HAP-1 (cell line): ENCODE measurements at regions not wholly inside any gene's neighbourhood (a gene's known extent, or its start where the extent isn't known, plus 50 kb on each side); places are given as distances from the start of the nearest gene placed in this dataset.
"Not testable (repeated sequence)": the region's sequence is repeated elsewhere in the genome, so short reads cannot be mapped to it uniquely, and the experiment has no call there.

Experiments used
- DNase-seq, 2 experiments: peaks; one replicate each; pipeline ENCODE4 v3.0.0-alpha.2; 2016 to 2020; ENCODE audit warnings: low spot score in 2 of 2
- H3K27me3 ChIP-seq: fragments of 250-450 bp; sonication (Bioruptor Pico); 2 replicates; pipeline ENCODE4 v1.5.1; 2020; ENCODE audit warnings: low read depth, mild to moderate bottlenecking, moderate library complexity
- H3K36me3 ChIP-seq: fragments of 250-450 bp; sonication (Bioruptor Pico); replicated peaks from 2 replicates; pipeline ENCODE4 v1.5.1; 2020; ENCODE audit warnings: mild to moderate bottlenecking
- H3K4me1 ChIP-seq: fragments of 250-450 bp; sonication (Bioruptor Pico); 2 replicates; pipeline ENCODE4 v1.5.1; 2020; ENCODE audit warnings: mild to moderate bottlenecking
- H3K4me3 ChIP-seq: fragments of 250-450 bp; sonication (Bioruptor Pico); 2 replicates; pipeline ENCODE4 v1.5.1; 2020; ENCODE audit warnings: mild to moderate bottlenecking, moderate library complexity
- H3K9me3 ChIP-seq: fragments of 250-450 bp; sonication (Bioruptor Pico); 2 replicates; pipeline ENCODE4 v1.5.1; 2020; ENCODE audit warnings: mild to moderate bottlenecking, moderate library complexity
- in situ Hi-C: fragments of 300-500 bp; cut with MboI; formaldehyde crosslinking; loops from 3 replicates; pipeline ENCODE4 v1.14.3; 2020; ENCODE audit warnings: low sequenced_read_pairs, inconsistent platforms, mixed read lengths

DNA sequence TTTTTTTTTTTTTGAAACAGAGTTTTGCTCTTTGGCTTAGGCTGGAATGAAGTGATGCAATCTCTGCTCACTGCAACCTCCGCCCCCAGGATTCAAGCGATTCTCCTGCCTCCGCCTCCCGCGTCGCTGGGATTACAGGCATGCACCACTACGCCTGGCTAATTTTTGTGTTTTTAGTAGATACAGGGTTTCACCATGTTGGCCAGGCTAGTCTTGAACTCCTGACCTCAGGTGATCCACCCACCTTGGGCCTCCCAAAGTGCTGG is 148.3 kb upstream of the ADAMTSL1 start:
- in situ Hi-C loops: not testable (repeated sequence)

DNA sequence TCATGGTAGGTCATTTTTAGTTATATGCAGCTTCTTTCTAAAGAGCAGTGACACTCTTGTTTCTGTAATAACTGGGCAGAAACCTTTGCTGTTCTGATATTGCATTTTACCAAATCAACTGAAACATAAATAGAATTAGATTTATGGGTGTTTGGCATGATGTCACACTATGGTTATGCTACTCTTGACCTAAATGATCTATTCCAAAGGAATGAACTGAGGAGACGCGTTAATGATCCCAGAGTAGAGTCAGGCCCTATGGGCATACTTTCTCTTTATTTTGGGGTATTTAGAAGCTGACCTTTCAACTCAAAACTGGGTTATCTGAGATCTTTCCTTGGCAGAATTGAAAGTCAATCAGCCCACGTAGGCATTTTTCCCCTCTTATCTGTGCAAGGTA is 146.8 kb upstream of the ADAMTSL1 start:
- no peak for DNase-seq
- no peak overlapping the region for H3K4me3 ChIP-seq
- in situ Hi-C loops: no loop called here
- H3K4me1 ChIP-seq: no peaks in the 10 kb centered on the region
- H3K27me3 ChIP-seq: no peaks in the 10 kb centered on the region
- no peaks in the 10 kb centered on the region for H3K9me3 ChIP-seq
- H3K36me3 ChIP-seq: no peaks in the 10 kb centered on the region

More for the DNA sequence above, 148.3 kb upstream of the ADAMTSL1 start:
- not testable (repeated sequence) for H3K36me3 ChIP-seq, H3K27me3 ChIP-seq, H3K4me3 ChIP-seq, H3K4me1 ChIP-seq, H3K9me3 ChIP-seq, DNase-seq

DNA sequence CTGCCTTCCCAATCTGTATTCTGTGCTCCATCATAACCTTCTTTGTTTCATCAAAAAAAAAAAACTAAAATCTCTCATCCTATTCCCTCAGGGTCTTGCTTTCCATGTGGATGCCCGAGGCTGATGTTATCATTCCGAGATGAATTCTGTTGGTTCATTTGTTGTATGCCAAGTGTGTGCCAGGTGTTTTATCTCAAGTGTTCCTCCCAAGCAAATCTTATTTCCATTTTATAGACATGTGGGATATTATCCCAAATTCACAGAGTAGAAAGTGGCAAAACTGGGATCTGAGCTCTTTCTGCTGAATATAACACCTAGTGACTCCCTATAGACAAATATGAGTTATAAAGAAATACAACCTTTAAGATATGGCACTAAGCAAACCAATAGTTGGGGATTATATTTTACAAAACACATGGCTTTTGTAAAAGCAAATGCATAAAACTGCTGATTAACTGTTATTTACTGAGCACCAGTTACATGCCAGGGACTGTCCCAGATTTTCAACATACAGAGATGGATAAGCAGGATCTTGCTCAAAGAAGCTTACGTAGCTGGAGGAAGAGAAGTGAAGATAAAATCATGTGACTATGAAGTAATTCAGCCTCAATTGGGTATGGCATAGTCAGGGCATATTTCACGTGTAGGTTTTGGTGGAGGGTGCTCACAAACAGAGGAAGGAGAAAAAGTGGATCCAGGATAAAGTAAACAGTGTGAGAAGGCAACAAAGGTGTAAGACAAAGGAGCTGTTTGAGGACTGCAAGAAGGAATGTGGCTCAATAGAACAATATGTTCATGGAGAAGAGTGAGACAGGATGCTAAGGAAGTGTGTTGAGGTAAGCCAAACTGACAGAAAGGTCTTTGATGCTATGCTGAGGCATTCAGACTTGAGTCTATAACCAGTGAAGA is 143.3 kb upstream of the ADAMTSL1 start:
- Histone ChIP-seq H3K27me3 (no peaks in the 10 kb centered on the region), H3K4me1 (no peaks in the 10 kb centered on the region), H3K36me3 (no peaks in the 10 kb centered on the region), H3K4me3 (no peak overlapping the region), H3K9me3 (no peaks in the 10 kb centered on the region)
- in situ Hi-C loops: no loop called here
- DNase-seq: no peak

DNA sequence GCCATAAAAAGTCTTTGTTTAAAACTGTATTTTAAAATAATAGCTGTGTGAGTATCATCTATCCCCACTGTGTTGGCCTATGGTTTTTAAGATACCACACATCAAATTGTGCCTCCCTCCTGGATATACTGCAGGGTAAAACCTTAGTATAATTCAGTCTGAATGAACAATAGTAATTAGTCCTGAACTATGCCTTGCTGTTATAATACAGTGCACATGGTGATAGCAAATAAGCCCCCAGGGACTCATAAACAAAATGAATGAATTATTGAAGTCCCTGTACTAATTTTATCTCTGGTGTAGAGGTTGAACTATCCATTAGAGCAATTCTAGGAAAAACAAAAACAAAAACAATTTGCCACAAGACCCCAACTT is 142.7 kb upstream of the ADAMTSL1 start:
- Histone ChIP-seq H3K36me3 (no peaks in the 10 kb centered on the region), H3K9me3 (no peaks in the 10 kb centered on the region), H3K4me1 (no peaks in the 10 kb centered on the region), H3K27me3 (no peaks in the 10 kb centered on the region), H3K4me3 (no peak overlapping the region)
- in situ Hi-C loops: no loop called here
- DNase-seq: no peak

DNA sequence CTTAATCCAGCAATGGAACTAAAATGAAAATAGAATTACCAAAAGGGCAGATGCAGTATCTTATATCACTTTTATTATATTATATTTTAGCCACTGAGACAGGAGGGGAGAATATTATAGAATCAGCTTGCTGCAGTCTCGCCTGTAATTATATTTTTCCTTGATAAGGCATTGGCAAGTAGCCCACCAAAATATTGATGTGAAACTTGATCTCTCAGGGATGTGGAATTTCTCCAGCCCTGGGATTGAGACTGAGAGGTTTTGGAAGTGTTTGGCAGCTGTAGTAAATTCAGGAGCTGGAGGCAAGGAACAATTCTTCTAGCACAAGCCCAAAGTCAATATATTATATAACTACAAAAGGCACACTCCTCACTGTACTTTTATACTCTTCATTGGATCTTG is 142.1 kb upstream of the ADAMTSL1 start:
- in situ Hi-C loops: no loop called here
- no peaks in the 10 kb centered on the region for H3K4me1 ChIP-seq
- no peak overlapping the region for H3K4me3 ChIP-seq
- H3K9me3 ChIP-seq: no peaks in the 10 kb centered on the region
- H3K27me3 ChIP-seq: no peaks in the 10 kb centered on the region
- no peaks in the 10 kb centered on the region for H3K36me3 ChIP-seq
- DNase-seq: no peak

DNA sequence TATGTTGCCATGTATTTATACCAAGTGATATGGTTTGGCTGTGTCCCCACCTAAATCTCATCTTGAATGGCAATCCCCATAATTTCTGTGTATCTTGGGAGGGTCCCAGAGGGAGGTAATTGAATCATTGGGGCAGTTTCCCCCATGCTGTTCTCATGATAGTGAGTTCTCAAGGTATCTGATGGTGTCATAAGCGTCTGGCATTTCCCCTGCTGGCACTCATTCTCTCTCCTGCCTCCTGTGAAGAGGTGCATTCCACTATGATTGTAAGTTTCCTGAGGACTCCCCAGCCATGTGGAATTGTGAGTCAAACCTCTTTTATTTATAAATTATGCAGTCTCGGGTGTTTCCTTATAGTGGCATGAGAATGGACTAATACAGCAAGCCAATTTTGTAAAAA is 140.8 kb upstream of the ADAMTSL1 start:
- Histone ChIP-seq H3K9me3 (no peaks in the 10 kb centered on the region), H3K36me3 (no peaks in the 10 kb centered on the region), H3K27me3 (no peaks in the 10 kb centered on the region), H3K4me3 (no peak overlapping the region), H3K4me1 (no peaks in the 10 kb centered on the region)
- in situ Hi-C loops: no loop called here
- DNase-seq: no peak

DNA sequence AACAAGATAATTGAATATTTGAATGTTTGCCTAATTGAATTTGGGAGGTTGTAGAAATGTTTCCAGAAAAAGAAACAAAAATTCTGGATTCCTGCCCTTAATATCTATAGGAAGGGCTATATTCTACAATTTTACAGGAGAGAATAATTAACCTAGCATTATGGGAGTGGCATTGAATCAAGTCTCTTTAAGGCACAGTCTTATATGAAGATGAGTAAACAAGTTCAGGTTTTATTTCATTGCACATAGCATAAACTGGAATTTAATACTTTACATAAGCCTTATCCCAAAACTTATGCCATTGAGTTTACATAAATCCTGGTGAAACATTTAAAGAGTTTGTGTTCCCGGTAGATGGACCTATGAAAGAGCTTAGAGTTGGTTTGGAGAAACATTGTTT is 138.1 kb upstream of the ADAMTSL1 start:
- no peak for DNase-seq
- in situ Hi-C loops: no loop called here
- Histone ChIP-seq H3K4me3 (no peak overlapping the region), H3K4me1 (peaks cover 6% of the 10 kb centered on the region), H3K27me3 (no peaks in the 10 kb centered on the region), H3K36me3 (no peaks in the 10 kb centered on the region), H3K9me3 (peaks cover under 1% of the 10 kb centered on the region; the same call in 1 of the 2 replicates)

DNA sequence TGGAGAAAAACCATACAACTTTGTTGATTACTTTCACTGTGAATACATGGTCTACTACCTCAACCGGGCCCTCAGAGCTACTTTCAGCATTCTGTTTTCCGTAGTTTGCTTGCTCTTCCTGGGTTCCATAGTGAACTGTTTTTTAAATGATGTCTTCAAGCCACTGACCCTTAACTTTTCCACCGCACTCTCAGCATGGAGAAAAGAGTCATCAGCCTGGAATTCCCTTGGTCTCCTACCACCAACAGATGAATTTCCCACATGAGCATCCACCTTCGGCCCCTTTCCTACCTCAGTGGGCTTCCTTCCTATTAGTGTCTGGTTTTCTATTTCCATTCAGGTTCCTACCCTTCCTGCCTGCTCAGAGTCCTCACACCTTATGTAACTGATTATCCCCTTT is 135.9 kb upstream of the ADAMTSL1 start:
- peaks cover 2% of the 10 kb centered on the region; the same call in 1 of the 2 replicates for H3K9me3 ChIP-seq
- H3K36me3 ChIP-seq: no peaks in the 10 kb centered on the region
- no peak for DNase-seq
- H3K4me3 ChIP-seq: no peak overlapping the region
- peaks cover 6% of the 10 kb centered on the region for H3K4me1 ChIP-seq
- no peaks in the 10 kb centered on the region for H3K27me3 ChIP-seq
- in situ Hi-C loops: no loop called here

DNA sequence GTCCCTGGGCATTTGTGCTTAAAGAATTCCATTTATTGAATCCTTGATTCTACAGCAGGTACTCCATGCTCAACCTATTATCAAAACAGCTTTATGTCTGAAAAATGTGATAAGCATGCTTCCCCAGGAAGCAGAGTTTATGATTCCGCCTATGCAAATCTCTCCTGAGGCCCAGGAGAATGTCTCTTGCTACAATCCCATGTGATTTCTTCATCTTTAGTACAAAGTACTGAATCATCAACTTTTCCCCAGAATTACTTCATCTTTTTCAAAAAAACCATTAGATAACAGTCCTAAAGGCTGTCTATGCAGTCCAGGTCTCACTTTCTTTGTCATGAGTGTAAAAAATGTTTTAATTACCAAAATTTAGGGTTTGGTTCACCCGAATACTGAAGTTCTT is 130.2 kb upstream of the ADAMTSL1 start:
- no peak overlapping the region for H3K4me3 ChIP-seq
- no peak for DNase-seq
- H3K4me1 ChIP-seq: peaks cover 9% of the 10 kb centered on the region
- in situ Hi-C loops: no loop called here
- H3K9me3 ChIP-seq: peaks cover 2% of the 10 kb centered on the region; the same call in 1 of the 2 replicates
- no peaks in the 10 kb centered on the region for H3K27me3 ChIP-seq
- no peaks in the 10 kb centered on the region for H3K36me3 ChIP-seq

DNA sequence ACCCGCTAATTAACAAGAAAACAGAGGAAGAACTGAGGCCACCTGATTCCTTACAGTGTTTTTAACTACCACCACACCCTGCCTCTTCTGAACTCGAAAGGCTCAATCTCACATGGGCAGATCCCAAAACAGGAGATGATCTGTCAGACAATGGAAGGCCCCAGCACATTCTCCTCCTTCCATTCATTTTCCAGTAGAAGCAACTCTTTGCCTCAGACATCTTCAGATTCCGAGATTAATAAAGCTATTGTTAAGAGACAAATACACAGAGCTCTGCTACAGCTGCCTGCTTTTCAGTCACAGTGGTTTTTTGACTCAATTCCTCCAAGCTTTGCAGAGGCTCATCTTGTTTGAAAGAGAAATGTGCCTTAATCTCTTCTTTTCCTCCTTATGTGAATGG is 127.2 kb upstream of the ADAMTSL1 start:
- Histone ChIP-seq H3K4me1 (peaks cover 5% of the 10 kb centered on the region), H3K4me3 (no peak overlapping the region), H3K36me3 (no peaks in the 10 kb centered on the region), H3K9me3 (no peaks in the 10 kb centered on the region; the same call in 1 of the 2 replicates), H3K27me3 (no peaks in the 10 kb centered on the region)
- in situ Hi-C loops: no loop called here
- no peak for DNase-seq

DNA sequence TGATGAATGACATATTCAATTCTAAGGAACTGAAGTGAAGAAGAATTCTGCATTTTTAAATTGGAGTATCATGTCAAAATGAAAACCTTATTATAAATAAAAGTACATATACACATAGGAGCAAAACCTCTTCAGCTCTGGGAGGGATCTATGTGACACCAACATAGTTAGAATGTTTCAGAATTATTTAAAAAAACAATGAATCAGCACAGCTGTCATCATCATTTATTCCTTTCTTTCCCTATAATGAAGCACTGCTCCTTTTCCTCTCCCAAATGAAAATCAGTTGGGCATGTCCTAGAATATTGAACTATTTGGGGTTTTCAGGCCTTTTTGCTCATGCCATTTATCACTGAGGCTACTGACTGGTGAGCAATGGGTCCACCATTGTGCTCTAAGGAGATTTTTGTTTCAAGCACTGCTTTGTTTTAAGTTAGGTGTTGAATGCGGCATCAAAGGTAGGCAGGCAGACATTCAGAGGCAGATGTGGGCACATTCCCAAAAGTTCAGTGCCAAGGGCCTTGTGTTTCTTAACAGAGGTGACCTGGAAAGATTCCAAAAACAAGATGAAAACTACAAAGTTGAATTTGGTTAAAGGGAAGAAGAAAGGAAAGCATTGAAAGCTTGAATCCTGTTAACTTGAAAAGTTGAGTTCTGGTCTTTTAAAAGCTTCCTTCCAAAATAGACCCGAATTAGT is 126.4 kb upstream of the ADAMTSL1 start:
- no peak overlapping the region for H3K4me3 ChIP-seq
- H3K9me3 ChIP-seq: no peaks in the 10 kb centered on the region; the same call in 1 of the 2 replicates
- DNase-seq: no peak
- peaks cover 5% of the 10 kb centered on the region for H3K4me1 ChIP-seq
- no peaks in the 10 kb centered on the region for H3K27me3 ChIP-seq
- in situ Hi-C loops: no loop called here
- H3K36me3 ChIP-seq: no peaks in the 10 kb centered on the region

DNA sequence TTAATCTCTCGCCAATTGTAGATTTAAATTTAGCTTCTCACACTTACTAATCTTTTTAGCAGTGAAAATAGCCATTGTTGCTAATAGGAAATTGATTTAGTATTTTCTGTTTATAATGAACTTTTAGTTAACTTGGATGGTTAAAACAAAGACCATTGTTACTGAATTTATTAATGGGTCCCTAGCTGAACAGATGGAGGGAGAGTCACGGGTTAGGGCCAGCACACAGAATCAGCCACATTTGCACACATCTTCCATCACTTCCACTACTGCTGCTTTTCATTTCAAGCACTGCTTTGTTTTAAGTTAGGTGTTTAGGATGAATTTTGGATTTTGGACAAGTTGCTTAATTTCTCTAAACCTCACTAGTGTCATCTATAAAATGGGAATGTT is 125.9 kb upstream of the ADAMTSL1 start:
- Histone ChIP-seq H3K36me3 (no peaks in the 10 kb centered on the region), H3K4me3 (no peak overlapping the region), H3K27me3 (no peaks in the 10 kb centered on the region), H3K9me3 (no peaks in the 10 kb centered on the region; the same call in 1 of the 2 replicates), H3K4me1 (peaks cover 5% of the 10 kb centered on the region)
- DNase-seq: no peak
- in situ Hi-C loops: no loop called here

DNA sequence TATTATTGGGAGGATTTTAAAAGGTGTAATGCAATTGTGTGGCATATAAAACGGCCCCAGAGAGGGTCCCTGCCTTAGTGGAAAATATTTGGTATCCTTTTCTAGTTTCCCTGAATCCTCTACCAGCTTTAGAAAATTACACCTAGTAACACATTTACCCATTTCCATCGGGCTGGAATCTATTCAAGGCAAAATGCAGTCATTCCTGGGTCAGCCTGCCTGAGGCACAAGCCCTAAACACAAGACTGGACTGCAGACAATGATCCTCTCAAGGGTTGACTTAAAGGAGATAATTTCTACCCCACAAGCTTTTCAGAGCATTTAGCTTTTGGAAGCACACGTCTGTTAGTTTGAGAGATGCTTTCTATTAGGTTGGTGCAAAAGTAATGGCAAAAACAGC is 124.4 kb upstream of the ADAMTSL1 start:
- Histone ChIP-seq H3K36me3 (no peaks in the 10 kb centered on the region), H3K4me1 (peaks cover 5% of the 10 kb centered on the region), H3K4me3 (no peak overlapping the region), H3K27me3 (no peaks in the 10 kb centered on the region), H3K9me3 (no peaks in the 10 kb centered on the region; the same call in 1 of the 2 replicates)
- in situ Hi-C loops: no loop called here
- DNase-seq: no peak

DNA sequence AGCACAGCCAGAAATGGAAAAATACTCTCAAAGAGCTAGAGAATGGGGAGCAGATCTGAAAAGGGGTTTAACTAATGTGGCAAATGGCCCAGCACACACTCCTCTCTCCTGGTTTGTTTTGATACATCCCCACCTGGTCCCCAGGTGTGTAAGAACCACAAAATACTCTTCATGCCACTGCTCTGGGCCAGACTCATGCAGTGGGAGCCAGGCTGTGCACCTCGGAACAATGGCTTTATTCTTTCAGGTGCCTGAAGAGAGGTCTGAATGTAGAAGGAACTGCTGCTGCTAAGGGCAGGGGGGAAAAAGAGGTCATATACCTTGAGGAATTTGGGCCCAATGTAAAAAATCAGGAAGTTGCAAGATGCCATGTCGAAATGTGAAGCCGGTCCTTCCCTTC is 123.9 kb upstream of the ADAMTSL1 start:
- Histone ChIP-seq H3K4me3 (no peak overlapping the region), H3K4me1 (peaks cover 5% of the 10 kb centered on the region), H3K27me3 (no peaks in the 10 kb centered on the region), H3K36me3 (no peaks in the 10 kb centered on the region), H3K9me3 (no peaks in the 10 kb centered on the region; the same call in 1 of the 2 replicates)
- no peak for DNase-seq
- in situ Hi-C loops: no loop called here
